ENCODE measurements at regions not wholly inside any gene's neighbourhood (a gene's known extent, or its start where the extent isn't known, plus 50 kb on each side); places are given as distances from the start of the nearest gene placed in this dataset.

GRCh38 chr3:31186041-31186440 lies 291.6 kb upstream of the GADL1 start (continued):
- TF ChIP-seq REST (IDR thresholded peaks at IDR 0.05; ENCODE audit: low read depth) (no peak), FOSL1 (IDR thresholded peaks at IDR 0.05; ENCODE audit: low read depth) (no peak), EGR1 (IDR thresholded peaks at IDR 0.05; ENCODE audit: low read depth) (no peak)

GRCh38 chr3:31187380-31187779 lies 292.9 kb upstream of the GADL1 start:
- Histone ChIP-seq H3K9me3 (ENCODE audit: control insufficient read depth in 1 of 2, insufficient read depth in 1 of 2, low read depth in 1 of 2, low read length in 2 of 2) (no peaks in the 10 kb centered on the region), H3K79me2 (ENCODE audit: insufficient read depth, low read length) (no peaks in the 10 kb centered on the region), H3K4me2 (ENCODE audit: low read length) (no peak overlapping the region), H3K36me3 (ENCODE audit: control insufficient read depth in 1 of 2, insufficient read depth in 2 of 2, low read length in 2 of 2) (no peaks in the 10 kb centered on the region), H3K9ac (ENCODE audit: low read length) (no peak overlapping the region), H3K9me2 (ENCODE audit: insufficient read depth) (no peaks in the 10 kb centered on the region), H3K4me1 (ENCODE audit: control insufficient read depth in 1 of 2, insufficient read depth in 2 of 2, low read length in 2 of 2) (no peaks in the 10 kb centered on the region), H4K20me1 (ENCODE audit: insufficient read depth) (no peaks in the 10 kb centered on the region), H3K27me3 (ENCODE audit: insufficient read depth, low read length) (no peaks in the 10 kb centered on the region), H3K27ac (ENCODE audit: low read depth, low read length) (no peak overlapping the region), H3K4me3 (replicated peaks in 1 of 2; ENCODE audit: low read depth in 1 of 2, low read length in 2 of 2) (no peak overlapping the region), H2AFZ (ENCODE audit: low read depth, low read length, poor library complexity, severe bottlenecking) (no peak overlapping the region)
- BruUV-seq (replicated peaks): no TSS peak
- no peak for DNase-seq (ENCODE audit: low read depth, low spot score)
- intact Hi-C loops (cut with micrococcal nuclease): no loop called here
- POLR2A ChIA-PET: no interaction called here
- ATAC-seq: no peak
- RAD21 ChIA-PET (ENCODE audit: low non-redundant PET in 1 of 2, low total read pairs in 2 of 2, uncharacterized antibody in 2 of 2, unreplicated experiment in 2 of 2): no interaction called here
- CTCF ChIA-PET: no interaction called here
- TF ChIP-seq CTCF (IDR thresholded peaks at IDR 0.05 in 2 of 3, conservative IDR thresholded peaks at IDR 0.05 in 1 of 3; ENCODE audit: borderline replicate concordance in 1 of 3, insufficient read depth in 1 of 3, low read depth in 2 of 3, low read length in 2 of 3) (no peak), REST (IDR thresholded peaks at IDR 0.05; ENCODE audit: low read depth) (no peak), TCF7L2 (IDR thresholded peaks at IDR 0.05; ENCODE audit: borderline replicate concordance, extremely low read depth, insufficient read depth, insufficient read length) (no peak), JUND (IDR thresholded peaks at IDR 0.05) (no peak), SIN3A (IDR thresholded peaks at IDR 0.05; ENCODE audit: low read depth) (no peak), POLR2AphosphoS5 (IDR thresholded peaks at IDR 0.05; ENCODE audit: low read depth, low read length) (no peak), YY1 (IDR thresholded peaks at IDR 0.05; ENCODE audit: extremely low read depth, insufficient replicate concordance, low read depth, low read length) (no peak), EZH2phosphoT487 (IDR thresholded peaks at IDR 0.05; ENCODE audit: borderline replicate concordance) (no peak), CEBPB (IDR thresholded peaks at IDR 0.05; ENCODE audit: low read depth) (no peak), ZFX (IDR thresholded peaks at IDR 0.05) (no peak), ATF3 (IDR thresholded peaks at IDR 0.05) (no peak), POLR2A (IDR thresholded peaks at IDR 0.05; ENCODE audit: borderline replicate concordance, extremely low read depth, insufficient read depth, insufficient read length) (no peak), EGR1 (IDR thresholded peaks at IDR 0.05; ENCODE audit: low read depth) (no peak), FOSL1 (IDR thresholded peaks at IDR 0.05; ENCODE audit: low read depth) (no peak), RAD21 (IDR thresholded peaks at IDR 0.05; ENCODE audit: low read depth) (no peak), SP1 (IDR thresholded peaks at IDR 0.05; ENCODE audit: low read depth) (no peak)

Data from HCT116 (cell line).